ENCODE measurements at regions not wholly inside any gene's neighbourhood (a gene's known extent, or its start where the extent isn't known, plus 50 kb on each side); places are given as distances from the start of the nearest gene placed in this dataset.

DNA sequence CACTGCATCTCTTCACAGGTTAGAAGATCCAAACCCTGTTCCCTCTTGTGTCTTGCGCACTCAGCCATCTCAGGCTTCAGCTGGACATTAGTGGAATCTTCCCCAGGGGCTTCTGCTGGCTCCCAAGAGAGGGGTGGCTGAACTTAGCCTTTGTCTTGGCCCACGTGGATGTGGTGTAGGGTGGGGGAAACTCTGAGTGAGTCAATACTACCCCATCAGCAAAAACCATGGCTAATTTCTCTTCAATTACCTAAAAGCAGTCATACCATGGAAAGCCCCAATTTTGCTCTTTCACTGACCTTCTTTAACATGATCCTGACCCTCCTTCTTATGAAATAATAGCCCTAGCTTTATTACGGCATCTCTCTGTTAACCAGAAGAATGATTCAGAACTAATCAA is 72.5 kb upstream of the RAB3GAP2 start:
- H4K20me1 ChIP-seq (replicated peaks; ENCODE audit: insufficient read depth): no peaks in the 10 kb centered on the region
- TF ChIP-seq, protein P1, sequence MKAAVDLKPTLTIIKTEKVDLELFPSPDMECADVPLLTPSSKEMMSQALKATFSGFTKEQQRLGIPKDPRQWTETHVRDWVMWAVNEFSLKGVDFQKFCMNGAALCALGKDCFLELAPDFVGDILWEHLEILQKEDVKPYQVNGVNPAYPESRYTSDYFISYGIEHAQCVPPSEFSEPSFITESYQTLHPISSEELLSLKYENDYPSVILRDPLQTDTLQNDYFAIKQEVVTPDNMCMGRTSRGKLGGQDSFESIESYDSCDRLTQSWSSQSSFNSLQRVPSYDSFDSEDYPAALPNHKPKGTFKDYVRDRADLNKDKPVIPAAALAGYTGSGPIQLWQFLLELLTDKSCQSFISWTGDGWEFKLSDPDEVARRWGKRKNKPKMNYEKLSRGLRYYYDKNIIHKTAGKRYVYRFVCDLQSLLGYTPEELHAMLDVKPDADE (IDR thresholded peaks at IDR 0.05): no peak
- TF ChIP-seq CREB1 (CRISPR knock-in tag; IDR thresholded peaks at IDR 0.05; ENCODE audit: low read depth) (no peak), POLR2AphosphoS5 (IDR thresholded peaks at IDR 0.05; ENCODE audit: low read depth) (no peak), ZNF331 (CRISPR knock-in tag; IDR thresholded peaks at IDR 0.05; ENCODE audit: low read depth) (no peak), ZNF114 (CRISPR knock-in tag; IDR thresholded peaks at IDR 0.05) (no peak), EZH2phosphoT487 (IDR thresholded peaks at IDR 0.05; ENCODE audit: unreplicated experiment) (no peak), NANOG (IDR thresholded peaks at IDR 0.05; ENCODE audit: borderline replicate concordance) (no peak), STAT1 (IDR thresholded peaks at IDR 0.05; ENCODE audit: unreplicated experiment) (no peak), JUNB (IDR thresholded peaks at IDR 0.05; ENCODE audit: unreplicated experiment) (no peak), EZH2 (IDR thresholded peaks at IDR 0.05; ENCODE audit: low read depth, unreplicated experiment) (no peak)
- TF ChIP-seq, protein P2, sequence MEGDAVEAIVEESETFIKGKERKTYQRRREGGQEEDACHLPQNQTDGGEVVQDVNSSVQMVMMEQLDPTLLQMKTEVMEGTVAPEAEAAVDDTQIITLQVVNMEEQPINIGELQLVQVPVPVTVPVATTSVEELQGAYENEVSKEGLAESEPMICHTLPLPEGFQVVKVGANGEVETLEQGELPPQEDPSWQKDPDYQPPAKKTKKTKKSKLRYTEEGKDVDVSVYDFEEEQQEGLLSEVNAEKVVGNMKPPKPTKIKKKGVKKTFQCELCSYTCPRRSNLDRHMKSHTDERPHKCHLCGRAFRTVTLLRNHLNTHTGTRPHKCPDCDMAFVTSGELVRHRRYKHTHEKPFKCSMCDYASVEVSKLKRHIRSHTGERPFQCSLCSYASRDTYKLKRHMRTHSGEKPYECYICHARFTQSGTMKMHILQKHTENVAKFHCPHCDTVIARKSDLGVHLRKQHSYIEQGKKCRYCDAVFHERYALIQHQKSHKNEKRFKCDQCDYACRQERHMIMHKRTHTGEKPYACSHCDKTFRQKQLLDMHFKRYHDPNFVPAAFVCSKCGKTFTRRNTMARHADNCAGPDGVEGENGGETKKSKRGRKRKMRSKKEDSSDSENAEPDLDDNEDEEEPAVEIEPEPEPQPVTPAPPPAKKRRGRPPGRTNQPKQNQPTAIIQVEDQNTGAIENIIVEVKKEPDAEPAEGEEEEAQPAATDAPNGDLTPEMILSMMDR (conservative IDR thresholded peaks at IDR 0.05; ENCODE audit: low read depth in 2 of 2): no peak
- TF ChIP-seq, protein P3, sequence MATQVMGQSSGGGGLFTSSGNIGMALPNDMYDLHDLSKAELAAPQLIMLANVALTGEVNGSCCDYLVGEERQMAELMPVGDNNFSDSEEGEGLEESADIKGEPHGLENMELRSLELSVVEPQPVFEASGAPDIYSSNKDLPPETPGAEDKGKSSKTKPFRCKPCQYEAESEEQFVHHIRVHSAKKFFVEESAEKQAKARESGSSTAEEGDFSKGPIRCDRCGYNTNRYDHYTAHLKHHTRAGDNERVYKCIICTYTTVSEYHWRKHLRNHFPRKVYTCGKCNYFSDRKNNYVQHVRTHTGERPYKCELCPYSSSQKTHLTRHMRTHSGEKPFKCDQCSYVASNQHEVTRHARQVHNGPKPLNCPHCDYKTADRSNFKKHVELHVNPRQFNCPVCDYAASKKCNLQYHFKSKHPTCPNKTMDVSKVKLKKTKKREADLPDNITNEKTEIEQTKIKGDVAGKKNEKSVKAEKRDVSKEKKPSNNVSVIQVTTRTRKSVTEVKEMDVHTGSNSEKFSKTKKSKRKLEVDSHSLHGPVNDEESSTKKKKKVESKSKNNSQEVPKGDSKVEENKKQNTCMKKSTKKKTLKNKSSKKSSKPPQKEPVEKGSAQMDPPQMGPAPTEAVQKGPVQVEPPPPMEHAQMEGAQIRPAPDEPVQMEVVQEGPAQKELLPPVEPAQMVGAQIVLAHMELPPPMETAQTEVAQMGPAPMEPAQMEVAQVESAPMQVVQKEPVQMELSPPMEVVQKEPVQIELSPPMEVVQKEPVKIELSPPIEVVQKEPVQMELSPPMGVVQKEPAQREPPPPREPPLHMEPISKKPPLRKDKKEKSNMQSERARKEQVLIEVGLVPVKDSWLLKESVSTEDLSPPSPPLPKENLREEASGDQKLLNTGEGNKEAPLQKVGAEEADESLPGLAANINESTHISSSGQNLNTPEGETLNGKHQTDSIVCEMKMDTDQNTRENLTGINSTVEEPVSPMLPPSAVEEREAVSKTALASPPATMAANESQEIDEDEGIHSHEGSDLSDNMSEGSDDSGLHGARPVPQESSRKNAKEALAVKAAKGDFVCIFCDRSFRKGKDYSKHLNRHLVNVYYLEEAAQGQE (IDR thresholded peaks at IDR 0.05; ENCODE audit: unreplicated experiment): no peak
- TF ChIP-seq, protein P4, sequence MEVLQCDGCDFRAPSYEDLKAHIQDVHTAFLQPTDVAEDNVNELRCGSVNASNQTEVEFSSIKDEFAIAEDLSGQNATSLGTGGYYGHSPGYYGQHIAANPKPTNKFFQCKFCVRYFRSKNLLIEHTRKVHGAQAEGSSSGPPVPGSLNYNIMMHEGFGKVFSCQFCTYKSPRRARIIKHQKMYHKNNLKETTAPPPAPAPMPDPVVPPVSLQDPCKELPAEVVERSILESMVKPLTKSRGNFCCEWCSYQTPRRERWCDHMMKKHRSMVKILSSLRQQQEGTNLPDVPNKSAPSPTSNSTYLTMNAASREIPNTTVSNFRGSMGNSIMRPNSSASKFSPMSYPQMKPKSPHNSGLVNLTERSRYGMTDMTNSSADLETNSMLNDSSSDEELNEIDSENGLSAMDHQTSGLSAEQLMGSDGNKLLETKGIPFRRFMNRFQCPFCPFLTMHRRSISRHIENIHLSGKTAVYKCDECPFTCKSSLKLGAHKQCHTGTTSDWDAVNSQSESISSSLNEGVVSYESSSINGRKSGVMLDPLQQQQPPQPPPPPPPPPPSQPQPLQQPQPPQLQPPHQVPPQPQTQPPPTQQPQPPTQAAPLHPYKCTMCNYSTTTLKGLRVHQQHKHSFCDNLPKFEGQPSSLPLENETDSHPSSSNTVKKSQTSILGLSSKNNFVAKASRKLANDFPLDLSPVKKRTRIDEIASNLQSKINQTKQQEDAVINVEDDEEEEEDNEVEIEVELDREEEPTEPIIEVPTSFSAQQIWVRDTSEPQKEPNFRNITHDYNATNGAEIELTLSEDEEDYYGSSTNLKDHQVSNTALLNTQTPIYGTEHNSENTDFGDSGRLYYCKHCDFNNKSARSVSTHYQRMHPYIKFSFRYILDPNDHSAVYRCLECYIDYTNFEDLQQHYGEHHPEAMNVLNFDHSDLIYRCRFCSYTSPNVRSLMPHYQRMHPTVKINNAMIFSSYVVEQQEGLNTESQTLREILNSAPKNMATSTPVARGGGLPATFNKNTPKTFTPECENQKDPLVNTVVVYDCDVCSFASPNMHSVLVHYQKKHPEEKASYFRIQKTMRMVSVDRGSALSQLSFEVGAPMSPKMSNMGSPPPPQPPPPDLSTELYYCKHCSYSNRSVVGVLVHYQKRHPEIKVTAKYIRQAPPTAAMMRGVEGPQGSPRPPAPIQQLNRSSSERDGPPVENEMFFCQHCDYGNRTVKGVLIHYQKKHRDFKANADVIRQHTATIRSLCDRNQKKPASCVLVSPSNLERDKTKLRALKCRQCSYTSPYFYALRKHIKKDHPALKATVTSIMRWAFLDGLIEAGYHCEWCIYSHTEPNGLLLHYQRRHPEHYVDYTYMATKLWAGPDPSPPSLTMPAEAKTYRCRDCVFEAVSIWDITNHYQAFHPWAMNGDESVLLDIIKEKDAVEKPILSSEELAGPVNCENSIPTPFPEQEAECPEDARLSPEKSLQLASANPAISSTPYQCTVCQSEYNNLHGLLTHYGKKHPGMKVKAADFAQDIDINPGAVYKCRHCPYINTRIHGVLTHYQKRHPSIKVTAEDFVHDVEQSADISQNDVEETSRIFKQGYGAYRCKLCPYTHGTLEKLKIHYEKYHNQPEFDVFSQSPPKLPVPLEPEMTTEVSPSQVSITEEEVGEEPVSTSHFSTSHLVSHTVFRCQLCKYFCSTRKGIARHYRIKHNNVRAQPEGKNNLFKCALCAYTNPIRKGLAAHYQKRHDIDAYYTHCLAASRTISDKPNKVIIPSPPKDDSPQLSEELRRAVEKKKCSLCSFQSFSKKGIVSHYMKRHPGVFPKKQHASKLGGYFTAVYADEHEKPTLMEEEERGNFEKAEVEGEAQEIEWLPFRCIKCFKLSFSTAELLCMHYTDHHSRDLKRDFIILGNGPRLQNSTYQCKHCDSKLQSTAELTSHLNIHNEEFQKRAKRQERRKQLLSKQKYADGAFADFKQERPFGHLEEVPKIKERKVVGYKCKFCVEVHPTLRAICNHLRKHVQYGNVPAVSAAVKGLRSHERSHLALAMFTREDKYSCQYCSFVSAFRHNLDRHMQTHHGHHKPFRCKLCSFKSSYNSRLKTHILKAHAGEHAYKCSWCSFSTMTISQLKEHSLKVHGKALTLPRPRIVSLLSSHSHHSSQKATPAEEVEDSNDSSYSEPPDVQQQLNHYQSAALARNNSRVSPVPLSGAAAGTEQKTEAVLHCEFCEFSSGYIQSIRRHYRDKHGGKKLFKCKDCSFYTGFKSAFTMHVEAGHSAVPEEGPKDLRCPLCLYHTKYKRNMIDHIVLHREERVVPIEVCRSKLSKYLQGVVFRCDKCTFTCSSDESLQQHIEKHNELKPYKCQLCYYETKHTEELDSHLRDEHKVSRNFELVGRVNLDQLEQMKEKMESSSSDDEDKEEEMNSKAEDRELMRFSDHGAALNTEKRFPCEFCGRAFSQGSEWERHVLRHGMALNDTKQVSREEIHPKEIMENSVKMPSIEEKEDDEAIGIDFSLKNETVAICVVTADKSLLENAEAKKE (CRISPR knock-in tag; IDR thresholded peaks at IDR 0.05): no peak
- no peak overlapping the region for H3K4me2 ChIP-seq
- H2AFZ ChIP-seq: no peak overlapping the region
- no peaks in the 10 kb centered on the region for H3K27me3 ChIP-seq (ENCODE audit: insufficient read depth)
- H3K9me3 Mint-ChIP-seq: no peaks in the 10 kb centered on the region
- H3K9me2 ChIP-seq (ENCODE audit: insufficient read depth): peaks cover 21% of the 10 kb centered on the region; the same call in 1 of the 2 replicates
- H3K4me1 ChIP-seq (ENCODE audit: insufficient read depth): peaks cover 3% of the 10 kb centered on the region; the same call in 1 of the 2 replicates
- DNase-seq (ENCODE audit: low spot score): no peak
- H3K4me1 Mint-ChIP-seq: peaks cover 17% of the 10 kb centered on the region
- no peak overlapping the region for H3K4me3 ChIP-seq
- no peak for ATAC-seq
- H3K36me3 Mint-ChIP-seq (ENCODE audit: low read depth): no peaks in the 10 kb centered on the region
- H3F3A ChIP-seq (replicated peaks; ENCODE audit: low read depth): 0 out of 2 replicates have a peak, but pooled peaks cover 4% of the 10 kb centered on the region
- H3K4me3 Mint-ChIP-seq: no peak overlapping the region
- H3K27me3 Mint-ChIP-seq (ENCODE audit: insufficient read depth, low read depth, poor library complexity): no peaks in the 10 kb centered on the region
- no peaks in the 10 kb centered on the region for H3K79me2 ChIP-seq (replicated peaks; ENCODE audit: insufficient read depth)
- H3K27ac ChIP-seq (ENCODE audit: low read depth): no peak overlapping the region
- H3K36me3 ChIP-seq (ENCODE audit: insufficient read depth): no peaks in the 10 kb centered on the region
- H3K27ac Mint-ChIP-seq: no peak overlapping the region

All from GM23338 (cell line).